ENCODE measurements at regions not wholly inside any gene's neighbourhood (a gene's known extent, or its start where the extent isn't known, plus 50 kb on each side); places are given as distances from the start of the nearest gene placed in this dataset.

DNA sequence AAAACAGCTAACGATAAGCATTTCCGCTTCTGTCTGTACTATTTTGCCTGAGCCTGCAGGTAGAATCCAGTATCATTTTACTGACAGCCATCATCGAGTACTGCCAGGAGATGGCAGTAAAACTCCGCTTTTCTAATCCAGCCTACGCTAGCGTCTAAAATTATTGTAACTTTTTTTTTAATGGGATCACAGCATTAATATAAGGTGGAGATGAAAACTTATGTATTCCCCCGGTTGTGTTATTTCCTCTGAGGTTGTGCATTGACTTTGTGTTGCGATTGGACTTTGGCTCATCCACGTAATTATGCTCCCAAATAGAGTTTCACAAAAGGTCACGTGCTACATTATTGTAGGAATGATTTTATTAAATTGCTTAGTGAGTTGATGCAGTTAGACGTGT lies 248.1 kb downstream of the C4orf33 start (continued):
- TF ChIP-seq, protein P1, sequence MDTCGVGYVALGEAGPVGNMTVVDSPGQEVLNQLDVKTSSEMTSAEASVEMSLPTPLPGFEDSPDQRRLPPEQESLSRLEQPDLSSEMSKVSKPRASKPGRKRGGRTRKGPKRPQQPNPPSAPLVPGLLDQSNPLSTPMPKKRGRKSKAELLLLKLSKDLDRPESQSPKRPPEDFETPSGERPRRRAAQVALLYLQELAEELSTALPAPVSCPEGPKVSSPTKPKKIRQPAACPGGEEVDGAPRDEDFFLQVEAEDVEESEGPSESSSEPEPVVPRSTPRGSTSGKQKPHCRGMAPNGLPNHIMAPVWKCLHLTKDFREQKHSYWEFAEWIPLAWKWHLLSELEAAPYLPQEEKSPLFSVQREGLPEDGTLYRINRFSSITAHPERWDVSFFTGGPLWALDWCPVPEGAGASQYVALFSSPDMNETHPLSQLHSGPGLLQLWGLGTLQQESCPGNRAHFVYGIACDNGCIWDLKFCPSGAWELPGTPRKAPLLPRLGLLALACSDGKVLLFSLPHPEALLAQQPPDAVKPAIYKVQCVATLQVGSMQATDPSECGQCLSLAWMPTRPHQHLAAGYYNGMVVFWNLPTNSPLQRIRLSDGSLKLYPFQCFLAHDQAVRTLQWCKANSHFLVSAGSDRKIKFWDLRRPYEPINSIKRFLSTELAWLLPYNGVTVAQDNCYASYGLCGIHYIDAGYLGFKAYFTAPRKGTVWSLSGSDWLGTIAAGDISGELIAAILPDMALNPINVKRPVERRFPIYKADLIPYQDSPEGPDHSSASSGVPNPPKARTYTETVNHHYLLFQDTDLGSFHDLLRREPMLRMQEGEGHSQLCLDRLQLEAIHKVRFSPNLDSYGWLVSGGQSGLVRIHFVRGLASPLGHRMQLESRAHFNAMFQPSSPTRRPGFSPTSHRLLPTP (IDR thresholded peaks at IDR 0.05; ENCODE audit: borderline replicate concordance, extremely low read depth, insufficient read length): no peak
- TF ChIP-seq ZNF239 (CRISPR knock-in tag; IDR thresholded peaks at IDR 0.05): no peak
- no peak for TF ChIP-seq ZNF444 (CRISPR knock-in tag; IDR thresholded peaks at IDR 0.05)
- no peak for TF ChIP-seq FOXK2 (conservative IDR thresholded peaks at IDR 0.05 in 1 of 2, IDR thresholded peaks at IDR 0.05 in 1 of 2; ENCODE audit: low read depth in 2 of 2)
- TF ChIP-seq TCFL5 (CRISPR knock-in tag; conservative IDR thresholded peaks at IDR 0.05): no peak
- no peak for TF ChIP-seq ZC3H8 (IDR thresholded peaks at IDR 0.05)
- TF ChIP-seq, protein P2, sequence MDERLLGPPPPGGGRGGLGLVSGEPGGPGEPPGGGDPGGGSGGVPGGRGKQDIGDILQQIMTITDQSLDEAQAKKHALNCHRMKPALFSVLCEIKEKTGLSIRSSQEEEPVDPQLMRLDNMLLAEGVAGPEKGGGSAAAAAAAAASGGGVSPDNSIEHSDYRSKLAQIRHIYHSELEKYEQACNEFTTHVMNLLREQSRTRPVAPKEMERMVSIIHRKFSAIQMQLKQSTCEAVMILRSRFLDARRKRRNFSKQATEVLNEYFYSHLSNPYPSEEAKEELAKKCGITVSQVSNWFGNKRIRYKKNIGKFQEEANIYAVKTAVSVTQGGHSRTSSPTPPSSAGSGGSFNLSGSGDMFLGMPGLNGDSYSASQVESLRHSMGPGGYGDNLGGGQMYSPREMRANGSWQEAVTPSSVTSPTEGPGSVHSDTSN (CRISPR knock-in tag; IDR thresholded peaks at IDR 0.05; ENCODE audit: low read depth): no peak
- TF ChIP-seq, protein P2 (tag; conservative IDR thresholded peaks at IDR 0.05; ENCODE audit: low read depth): 0 out of 2 replicates have a peak, but pooled peaks have one; percentile 17
- TF ChIP-seq, protein P3, sequence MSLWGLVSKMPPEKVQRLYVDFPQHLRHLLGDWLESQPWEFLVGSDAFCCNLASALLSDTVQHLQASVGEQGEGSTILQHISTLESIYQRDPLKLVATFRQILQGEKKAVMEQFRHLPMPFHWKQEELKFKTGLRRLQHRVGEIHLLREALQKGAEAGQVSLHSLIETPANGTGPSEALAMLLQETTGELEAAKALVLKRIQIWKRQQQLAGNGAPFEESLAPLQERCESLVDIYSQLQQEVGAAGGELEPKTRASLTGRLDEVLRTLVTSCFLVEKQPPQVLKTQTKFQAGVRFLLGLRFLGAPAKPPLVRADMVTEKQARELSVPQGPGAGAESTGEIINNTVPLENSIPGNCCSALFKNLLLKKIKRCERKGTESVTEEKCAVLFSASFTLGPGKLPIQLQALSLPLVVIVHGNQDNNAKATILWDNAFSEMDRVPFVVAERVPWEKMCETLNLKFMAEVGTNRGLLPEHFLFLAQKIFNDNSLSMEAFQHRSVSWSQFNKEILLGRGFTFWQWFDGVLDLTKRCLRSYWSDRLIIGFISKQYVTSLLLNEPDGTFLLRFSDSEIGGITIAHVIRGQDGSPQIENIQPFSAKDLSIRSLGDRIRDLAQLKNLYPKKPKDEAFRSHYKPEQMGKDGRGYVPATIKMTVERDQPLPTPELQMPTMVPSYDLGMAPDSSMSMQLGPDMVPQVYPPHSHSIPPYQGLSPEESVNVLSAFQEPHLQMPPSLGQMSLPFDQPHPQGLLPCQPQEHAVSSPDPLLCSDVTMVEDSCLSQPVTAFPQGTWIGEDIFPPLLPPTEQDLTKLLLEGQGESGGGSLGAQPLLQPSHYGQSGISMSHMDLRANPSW (CRISPR knock-in tag; IDR thresholded peaks at IDR 0.05): no peak
- TF ChIP-seq, protein P4, sequence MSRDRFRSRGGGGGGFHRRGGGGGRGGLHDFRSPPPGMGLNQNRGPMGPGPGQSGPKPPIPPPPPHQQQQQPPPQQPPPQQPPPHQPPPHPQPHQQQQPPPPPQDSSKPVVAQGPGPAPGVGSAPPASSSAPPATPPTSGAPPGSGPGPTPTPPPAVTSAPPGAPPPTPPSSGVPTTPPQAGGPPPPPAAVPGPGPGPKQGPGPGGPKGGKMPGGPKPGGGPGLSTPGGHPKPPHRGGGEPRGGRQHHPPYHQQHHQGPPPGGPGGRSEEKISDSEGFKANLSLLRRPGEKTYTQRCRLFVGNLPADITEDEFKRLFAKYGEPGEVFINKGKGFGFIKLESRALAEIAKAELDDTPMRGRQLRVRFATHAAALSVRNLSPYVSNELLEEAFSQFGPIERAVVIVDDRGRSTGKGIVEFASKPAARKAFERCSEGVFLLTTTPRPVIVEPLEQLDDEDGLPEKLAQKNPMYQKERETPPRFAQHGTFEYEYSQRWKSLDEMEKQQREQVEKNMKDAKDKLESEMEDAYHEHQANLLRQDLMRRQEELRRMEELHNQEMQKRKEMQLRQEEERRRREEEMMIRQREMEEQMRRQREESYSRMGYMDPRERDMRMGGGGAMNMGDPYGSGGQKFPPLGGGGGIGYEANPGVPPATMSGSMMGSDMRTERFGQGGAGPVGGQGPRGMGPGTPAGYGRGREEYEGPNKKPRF (IDR thresholded peaks at IDR 0.05; ENCODE audit: low read depth, low read length): no peak
- no peak for TF ChIP-seq TGIF2 (CRISPR knock-in tag; IDR thresholded peaks at IDR 0.05)
- no peak for TF ChIP-seq SETDB1 (IDR thresholded peaks at IDR 0.05; ENCODE audit: low read length)
- no peak for TF ChIP-seq FOXA1 (IDR thresholded peaks at IDR 0.05; ENCODE audit: borderline replicate concordance)
- TF ChIP-seq SP1 (CRISPR knock-in tag; IDR thresholded peaks at IDR 0.05): no peak
- TF ChIP-seq BMI1 (IDR thresholded peaks at IDR 0.05; ENCODE audit: low read length): no peak
- TF ChIP-seq NRF1 (conservative IDR thresholded peaks at IDR 0.05 in 1 of 2, IDR thresholded peaks at IDR 0.05 in 1 of 2): no peak
- TF ChIP-seq DDX20 (tag; IDR thresholded peaks at IDR 0.05; ENCODE audit: low read depth): no peak
